Calu3 (cell line): ENCODE measurements at regions not wholly inside any gene's neighbourhood (a gene's known extent, or its start where the extent isn't known, plus 50 kb on each side); places are given as distances from the start of the nearest gene placed in this dataset.
A peak's percentile ranks its signal among the peaks of the same experiment; 100 is the strongest.

Experiments
- BruUV-seq: library from RNA; stranded (reverse); fragments of 400-500 nt; replicated peaks from 2 replicates; lab custom pipeline; 2021; lab: Mats Ljungman, UMichigan
- CTCF ChIA-PET: fragments of 300-600 bp; sonication (Branson Sonifier 250); formaldehyde crosslinking; loops from one replicate; lab custom pipeline; 2022; ENCODE audit warnings: antibody characterized with exemption; lab: Charles Lee
- DNase-seq: peaks from one replicate; pipeline ENCODE4 v3.0.0; 2022
- H3K27ac Mint-ChIP-seq: one replicate; pipeline ENCODE4 v1.8.0; 2022; ENCODE audit warnings: mixed read lengths; ENCODE audit not compliant: unreplicated experiment
- H3K27me3 Mint-ChIP-seq: one replicate; pipeline ENCODE4 v1.8.0; 2022; ENCODE audit warnings: mixed read lengths; ENCODE audit not compliant: unreplicated experiment
- H3K36me3 Mint-ChIP-seq: one replicate; pipeline ENCODE4 v1.8.0; 2022; ENCODE audit warnings: mild to moderate bottlenecking, moderate library complexity, mixed read lengths; ENCODE audit not compliant: insufficient read depth, unreplicated experiment
- H3K4me1 Mint-ChIP-seq: one replicate; pipeline ENCODE4 v1.8.0; 2022; ENCODE audit warnings: mild to moderate bottlenecking, low read depth, mixed read lengths; ENCODE audit not compliant: unreplicated experiment
- H3K4me3 Mint-ChIP-seq: one replicate; pipeline ENCODE4 v1.8.0; 2022; ENCODE audit warnings: mild to moderate bottlenecking, low read depth, moderate library complexity, mixed read lengths; ENCODE audit not compliant: unreplicated experiment
- H3K9me3 Mint-ChIP-seq: one replicate; pipeline ENCODE4 v1.8.0; 2022; ENCODE audit warnings: low read depth, mixed read lengths; ENCODE audit not compliant: unreplicated experiment
- CTCF ChIP-seq: fragments of 200-600 bp; IDR thresholded peaks from one replicate; pipeline ENCODE4 v1.8.0; 2022; ENCODE audit warnings: antibody characterized with exemption; ENCODE audit not compliant: unreplicated experiment
- intact Hi-C: fragments of 100-400 bp; cut with micrococcal nuclease; formaldehyde crosslinking; loops from one replicate; pipeline ENCODE4 v1.10.0; 2022; ENCODE audit not compliant: unreplicated experiment

- H3K4me3 Mint-ChIP-seq = no peak overlapping the region
- DNase-seq = no peak
- TF ChIP-seq CTCF = no peak
- H3K27me3 Mint-ChIP-seq = peaks cover 50% of the 10 kb centered on the region
- H3K9me3 Mint-ChIP-seq = no peaks in the 10 kb centered on the region
- H3K36me3 Mint-ChIP-seq = peaks cover 9% of the 10 kb centered on the region
- CTCF ChIA-PET = no interaction called here
- no peak overlapping the region for H3K27ac Mint-ChIP-seq
- intact Hi-C loops = no loop called here
- H3K4me1 Mint-ChIP-seq = peaks cover 9% of the 10 kb centered on the region
- BruUV-seq = no TSS peak
These were observed 54.1 kb downstream of the GADD45G start for GRCh38 chr9:89658931-89659330.

DNA sequence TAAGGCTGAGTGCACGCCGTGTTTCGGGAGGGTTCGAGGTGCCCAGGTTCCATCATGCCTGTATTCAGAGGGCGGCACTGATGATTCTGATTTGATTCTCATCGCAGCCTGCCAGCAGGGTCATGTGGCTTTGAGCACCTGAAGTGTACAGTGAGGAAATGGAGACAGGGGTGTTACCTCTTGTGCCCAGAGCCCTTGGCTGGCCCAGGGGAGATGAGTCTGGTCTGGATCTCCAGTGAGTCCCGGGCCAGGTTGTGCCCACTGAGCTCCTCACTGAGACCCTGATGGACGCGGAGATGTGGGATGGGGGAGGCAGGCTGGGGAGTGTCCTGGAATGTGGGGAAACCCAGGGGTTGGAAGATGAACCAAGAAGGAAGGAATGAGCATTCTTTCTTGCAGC lies 54.7 kb downstream of the GADD45G start:
- DNase-seq = no peak
- Mint-ChIP-seq H3K4me3 (no peak overlapping the region), H3K4me1 (peaks cover 9% of the 10 kb centered on the region), H3K9me3 (no peaks in the 10 kb centered on the region), H3K36me3 (peaks cover 9% of the 10 kb centered on the region), H3K27ac (no peak overlapping the region), H3K27me3 (peaks cover 44% of the 10 kb centered on the region)
- CTCF ChIA-PET = no interaction called here
- BruUV-seq = no TSS peak
- TF ChIP-seq CTCF = no peak
- intact Hi-C loops = no loop called here

GRCh38 chr9:89659891-89660685 lies 55.3 kb downstream of the GADD45G start:
- Mint-ChIP-seq H3K4me1 (peaks cover 9% of the 10 kb centered on the region), H3K27me3 (peaks cover 38% of the 10 kb centered on the region), H3K9me3 (no peaks in the 10 kb centered on the region), H3K36me3 (peaks cover 10% of the 10 kb centered on the region), H3K4me3 (no peak overlapping the region), H3K27ac (no peak overlapping the region)
- no TSS peak for BruUV-seq
- no peak for DNase-seq
- intact Hi-C loops = no loop called here
- no peak for TF ChIP-seq CTCF
- CTCF ChIA-PET = interaction anchor here (0.7 kb wide), 1 partner anchor 95 kb away, joined by 9 read pairs; no protein-coding TSS in a partner anchor

DNA sequence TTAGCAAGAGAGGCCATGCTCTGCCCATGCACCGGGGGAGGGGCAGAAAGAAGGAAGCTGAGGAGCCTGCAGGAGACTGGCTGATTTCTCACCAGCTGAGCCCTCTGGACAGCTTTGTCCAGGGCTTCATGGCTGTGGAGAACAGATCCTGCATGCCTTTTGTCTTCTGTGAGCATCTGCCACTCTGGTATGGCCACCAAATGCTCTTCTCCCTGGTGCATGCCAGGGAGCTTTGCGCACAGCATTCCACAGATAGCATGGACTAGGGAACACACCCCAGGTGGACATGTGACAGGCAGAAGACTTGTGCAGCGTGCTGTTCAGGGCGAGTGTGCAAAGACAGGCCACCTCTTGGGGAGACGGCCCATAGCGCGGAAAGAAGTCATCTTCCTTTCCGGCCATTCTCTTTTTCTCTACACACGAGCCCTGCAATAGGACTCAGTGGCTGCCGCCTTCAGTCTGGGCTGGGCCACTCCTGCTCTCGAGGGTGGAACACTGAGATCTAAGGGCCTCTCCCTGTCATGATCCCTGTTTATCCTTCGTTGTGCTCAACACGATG lies 56.7 kb downstream of the GADD45G start:
- Mint-ChIP-seq H3K36me3 (peaks cover 10% of the 10 kb centered on the region), H3K27ac (peak overlapping the region; percentile 21), H3K9me3 (no peaks in the 10 kb centered on the region), H3K27me3 (peaks cover 35% of the 10 kb centered on the region), H3K4me3 (peak overlapping the region; percentile 65), H3K4me1 (peaks cover 9% of the 10 kb centered on the region)
- CTCF ChIA-PET = interaction anchor here (0.7 to 1.2 kb wide), 2 partner anchors 58 to 99 kb away, joined by 3 to 4 read pairs; no protein-coding TSS in a partner anchor
- DNase-seq = peak; percentile 20
- BruUV-seq = no TSS peak
- TF ChIP-seq CTCF = no peak
- intact Hi-C loops = no loop called here
